Upper lobe of right lung (tissue), 1 donor: ENCODE measurements at regions not wholly inside any gene's neighbourhood (a gene's known extent, or its start where the extent isn't known, plus 50 kb on each side); places are given as distances from the start of the nearest gene placed in this dataset.
"Not testable (repeated sequence)": the region's sequence is repeated elsewhere in the genome, so short reads cannot be mapped to it uniquely, and the experiment has no call there.

Source experiments
- ATAC-seq: fragments of 200-7000 bp; cut with Tn5 transposase; one replicate; pipeline ENCODE4 v1.9.1; 2020; ENCODE audit warnings: mild to moderate bottlenecking, moderate library complexity
- DNase-seq: peaks from one replicate; pipeline ENCODE4 v3.0.0-alpha.2; 2020
- H3K27ac ChIP-seq: fragments of 200-600 bp; one replicate; pipeline ENCODE4 v1.8.0; 2022
- H3K27me3 ChIP-seq: fragments of 200-600 bp; one replicate; pipeline ENCODE4 v1.8.0; 2022; ENCODE audit warnings: mild to moderate bottlenecking
- H3K36me3 ChIP-seq: fragments of 200-600 bp; one replicate; pipeline ENCODE4 v1.8.0; 2022
- H3K4me1 ChIP-seq: fragments of 200-600 bp; one replicate; pipeline ENCODE4 v1.8.0; 2022
- H3K4me3 ChIP-seq: fragments of 200-600 bp; one replicate; pipeline ENCODE4 v1.8.0; 2022; ENCODE audit warnings: mild to moderate bottlenecking
- H3K9me3 ChIP-seq: fragments of 200-600 bp; one replicate; pipeline ENCODE4 v1.8.0; 2022
- CTCF ChIP-seq: fragments of 200-600 bp; IDR thresholded peaks from one replicate; pipeline ENCODE4 v1.8.0; 2022; ENCODE audit warnings: antibody characterized with exemption
- intact Hi-C: fragments of 100-400 bp; cut with DNase I; formaldehyde crosslinking; loops from one replicate; pipeline ENCODE4 v1.11.0; 2022
- donor health status: DM: no; HTN: yes; CAD: no; lungs with severe emphysema.

DNA sequence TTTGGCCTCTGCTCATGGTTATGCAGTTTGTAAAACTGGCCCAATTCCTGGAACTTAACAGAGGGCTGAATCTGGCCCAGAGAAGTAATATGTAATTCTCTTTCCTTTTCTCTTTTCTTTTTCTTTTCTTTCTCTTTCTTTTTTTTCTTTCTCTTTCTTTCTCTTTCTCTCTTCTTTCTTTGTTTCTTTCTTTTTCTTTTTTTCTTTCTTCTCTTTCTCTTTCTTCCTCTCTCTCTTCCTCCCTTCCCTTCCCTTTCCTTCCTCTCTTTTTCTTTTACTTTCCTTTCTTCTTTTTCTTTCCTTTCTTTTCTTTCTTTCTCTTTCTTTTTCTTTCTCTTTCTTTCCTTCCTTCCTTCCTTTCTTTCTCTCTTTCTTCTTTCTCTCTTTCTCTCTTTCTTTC, 88.8 kb upstream of the SLITRK5 start:
- intact Hi-C loops: no loop called here
- H3K36me3 ChIP-seq: no peaks in the 10 kb centered on the region
- H3K4me3 ChIP-seq: no peak overlapping the region
- no peak for ATAC-seq
- no peak overlapping the region for H3K27ac ChIP-seq
- no peak for TF ChIP-seq CTCF
- no peak for DNase-seq
- H3K4me1 ChIP-seq: no peaks in the 10 kb centered on the region
- no peaks in the 10 kb centered on the region for H3K27me3 ChIP-seq
- H3K9me3 ChIP-seq: no peaks in the 10 kb centered on the region

DNA sequence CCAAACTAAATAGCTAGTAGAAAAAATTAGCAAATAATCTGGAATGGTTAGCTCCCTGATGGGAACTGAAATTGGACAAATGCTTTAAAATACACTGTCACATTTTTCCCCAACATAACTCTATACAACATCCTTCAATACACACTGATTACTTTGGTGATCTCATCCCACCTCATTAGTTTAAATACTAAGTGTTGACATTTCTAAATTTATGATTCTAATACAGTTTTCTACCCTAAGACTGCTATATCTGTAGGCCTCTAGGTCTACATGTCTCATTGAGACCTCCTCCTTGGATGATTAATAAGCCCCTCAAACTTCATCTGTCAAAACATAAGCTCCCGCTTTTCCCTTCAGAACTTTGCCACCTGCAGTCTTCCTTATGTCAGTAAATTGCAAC, 80.7 kb upstream of the SLITRK5 start:
- Histone ChIP-seq H3K36me3 (no peaks in the 10 kb centered on the region), H3K9me3 (no peaks in the 10 kb centered on the region), H3K4me1 (no peaks in the 10 kb centered on the region), H3K27me3 (no peaks in the 10 kb centered on the region), H3K27ac (no peak overlapping the region), H3K4me3 (no peak overlapping the region)
- intact Hi-C loops: no loop called here
- TF ChIP-seq CTCF: no peak
- DNase-seq: no peak
- ATAC-seq: no peak

- H3K27me3 ChIP-seq, ATAC-seq, H3K9me3 ChIP-seq, H3K27ac ChIP-seq, intact Hi-C loops, H3K4me1 ChIP-seq, DNase-seq, H3K4me3 ChIP-seq, H3K36me3 ChIP-seq: not testable (repeated sequence)
Observed at GRCh38 chr13:87604437-87604836, 66.7 kb upstream of the SLITRK5 start.

GRCh38 chr13:87607266-87607665, 63.9 kb upstream of the SLITRK5 start:
- DNase-seq (no peak), ATAC-seq (no peak)
- Histone ChIP-seq H3K9me3 (no peaks in the 10 kb centered on the region), H3K27me3 (no peaks in the 10 kb centered on the region), H3K4me1 (no peaks in the 10 kb centered on the region), H3K36me3 (no peaks in the 10 kb centered on the region), H3K4me3 (no peak overlapping the region), H3K27ac (no peak overlapping the region)
- TF ChIP-seq CTCF: no peak
- intact Hi-C loops: no loop called here

DNA sequence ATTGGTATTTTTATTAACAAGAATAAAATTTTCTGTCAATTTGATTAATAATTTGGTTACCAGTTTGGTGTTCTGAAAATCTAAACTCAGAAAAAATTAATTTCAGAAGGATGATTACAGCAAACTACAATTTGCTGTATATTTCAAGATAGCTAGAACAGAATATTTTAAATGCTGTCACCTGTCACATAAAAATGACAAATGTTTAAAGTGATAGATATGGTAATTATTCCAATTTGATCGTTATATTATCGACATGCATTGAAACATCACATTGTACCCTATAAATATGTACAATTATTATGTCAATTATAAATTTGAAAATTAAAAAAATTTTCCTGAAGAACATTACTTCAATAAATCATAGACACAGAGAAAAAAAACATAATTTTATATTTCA, 56.9 kb upstream of the SLITRK5 start:
- ATAC-seq (no peak), DNase-seq (no peak)
- no peak for TF ChIP-seq CTCF
- Histone ChIP-seq H3K27me3 (no peaks in the 10 kb centered on the region), H3K36me3 (no peaks in the 10 kb centered on the region), H3K4me1 (no peaks in the 10 kb centered on the region), H3K9me3 (no peaks in the 10 kb centered on the region), H3K4me3 (no peak overlapping the region), H3K27ac (no peak overlapping the region)
- intact Hi-C loops: no loop called here
